ENCODE measurements at regions not wholly inside any gene's neighbourhood (a gene's known extent, or its start where the extent isn't known, plus 50 kb on each side); places are given as distances from the start of the nearest gene placed in this dataset.
"Not testable (repeated sequence)": the region's sequence is repeated elsewhere in the genome, so short reads cannot be mapped to it uniquely, and the experiment has no call there.

GRCh38 chr5:100101466-100101865 is 433.7 kb upstream of the FAM174A start:
- DNase-seq; ATAC-seq; intact Hi-C loops (cut with DNase I): not testable (repeated sequence)

- ATAC-seq; intact Hi-C loops (cut with DNase I); DNase-seq: not testable (repeated sequence)
These were observed 438.8 kb upstream of the FAM174A start for GRCh38 chr5:100096328-100096727.

- intact Hi-C loops (cut with DNase I); DNase-seq; ATAC-seq: not testable (repeated sequence)
These were observed 454.5 kb upstream of the FAM174A start for GRCh38 chr5:100080703-100081102.

- intact Hi-C loops (cut with DNase I): not testable (repeated sequence)
These were observed 456.0 kb upstream of the FAM174A start for GRCh38 chr5:100079163-100079562.

GRCh38 chr5:100066020-100066419 is 469.2 kb upstream of the FAM174A start:
- ATAC-seq; intact Hi-C loops (cut with DNase I); DNase-seq: not testable (repeated sequence)

More at GRCh38 chr5:100079163-100079562, 456.0 kb upstream of the FAM174A start:
- DNase-seq, ATAC-seq: not testable (repeated sequence)

- ATAC-seq (no peak), DNase-seq (no peak)
- intact Hi-C loops (cut with DNase I): no loop called here
These were observed 491.7 kb upstream of the FAM174A start for GRCh38 chr5:100043475-100043874.

GRCh38 chr5:100026606-100027005 is 508.6 kb upstream of the FAM174A start:
- ATAC-seq (no peak), DNase-seq (no peak)
- intact Hi-C loops (cut with DNase I): no loop called here

GRCh38 chr5:100023536-100023935 is 511.6 kb upstream of the FAM174A start:
- no peak for DNase-seq

GRCh38 chr5:100017520-100018262 is 517.5 kb upstream of the FAM174A start:
- DNase-seq: no peak
- no peak for ATAC-seq
- intact Hi-C loops (cut with DNase I): no loop called here

More at GRCh38 chr5:100023536-100023935, 511.6 kb upstream of the FAM174A start:
- no peak for ATAC-seq
- intact Hi-C loops (cut with DNase I): no loop called here

GRCh38 chr5:100013305-100013704 is 521.9 kb upstream of the FAM174A start:
- DNase-seq; ATAC-seq; intact Hi-C loops (cut with DNase I): not testable (repeated sequence)

- intact Hi-C loops (cut with DNase I); ATAC-seq: not testable (repeated sequence)
These were observed 524.0 kb upstream of the FAM174A start for GRCh38 chr5:100011160-100011559.

GRCh38 chr5:100004969-100005368 is 530.2 kb upstream of the FAM174A start:
- DNase-seq (no peak), ATAC-seq (no peak)
- intact Hi-C loops (cut with DNase I): no loop called here

More at GRCh38 chr5:100011160-100011559, 524.0 kb upstream of the FAM174A start:
- DNase-seq: not testable (repeated sequence)

GRCh38 chr5:99998319-99998718 is 536.9 kb upstream of the FAM174A start:
- no peak for ATAC-seq
- intact Hi-C loops (cut with DNase I): no loop called here

GRCh38 chr5:99995407-99995806 is 539.8 kb upstream of the FAM174A start:
- intact Hi-C loops (cut with DNase I): no loop called here
- no peak for ATAC-seq

More at GRCh38 chr5:99998319-99998718, 536.9 kb upstream of the FAM174A start:
- DNase-seq: no peak

GRCh38 chr5:99973779-99974178 is 561.4 kb upstream of the FAM174A start:
- ATAC-seq (no peak), DNase-seq (no peak)

More at GRCh38 chr5:99995407-99995806, 539.8 kb upstream of the FAM174A start:
- DNase-seq: no peak

GRCh38 chr5:99955962-99956361 is 579.2 kb upstream of the FAM174A start:
- intact Hi-C loops (cut with DNase I): no loop called here
- ATAC-seq (no peak), DNase-seq (no peak)

More at GRCh38 chr5:99973779-99974178, 561.4 kb upstream of the FAM174A start:
- intact Hi-C loops (cut with DNase I): no loop called here

- no peak for ATAC-seq
- no peak for DNase-seq
- intact Hi-C loops (cut with DNase I): no loop called here
These were observed 580.2 kb upstream of the FAM174A start for GRCh38 chr5:99955006-99955405.

- intact Hi-C loops (cut with DNase I): no loop called here
- ATAC-seq: no peak
These were observed 585.1 kb upstream of the FAM174A start for GRCh38 chr5:99949969-99950524.

GRCh38 chr5:99949361-99949760 is 585.8 kb upstream of the FAM174A start:
- DNase-seq (no peak), ATAC-seq (no peak)

More at GRCh38 chr5:99949969-99950524, 585.1 kb upstream of the FAM174A start:
- DNase-seq: no peak

GRCh38 chr5:99948850-99949249 is 586.3 kb upstream of the FAM174A start:
- no peak for DNase-seq
- intact Hi-C loops (cut with DNase I): no loop called here
- ATAC-seq: no peak

More at GRCh38 chr5:99949361-99949760, 585.8 kb upstream of the FAM174A start:
- intact Hi-C loops (cut with DNase I): no loop called here

Data from left cardiac atrium (tissue), 4 donors.